NCI-H128 (cell line): ENCODE measurements at regions not wholly inside any gene's neighbourhood (a gene's known extent, or its start where the extent isn't known, plus 50 kb on each side); places are given as distances from the start of the nearest gene placed in this dataset.
"Not testable (repeated sequence)": the region's sequence is repeated elsewhere in the genome, so short reads cannot be mapped to it uniquely, and the experiment has no call there.

Source experiments
- DNase-seq: peaks from one replicate; lab custom pipeline; 2025; ENCODE audit not compliant: unreplicated experiment; lab: John Stamatoyannopoulos, UW

DNA sequence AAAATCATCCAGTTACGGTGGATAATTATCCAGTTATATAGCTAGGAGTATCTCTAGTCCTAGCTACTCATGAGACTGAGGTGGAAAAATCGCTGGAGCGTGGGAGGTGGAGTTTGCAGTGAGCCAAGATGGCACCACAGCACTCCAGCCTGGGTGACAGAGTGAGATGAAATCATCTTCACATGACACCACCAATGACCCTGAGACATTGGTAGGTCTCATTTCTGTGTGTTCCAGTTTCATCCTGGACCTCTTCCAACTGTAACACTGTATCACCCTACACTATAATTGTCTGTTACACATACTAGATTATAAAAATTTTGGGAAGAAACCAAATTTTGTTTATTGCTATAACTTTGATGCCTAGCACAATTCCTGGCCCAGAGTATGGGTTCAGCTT is 446.8 kb downstream of the TMEM135 start:
- no peak for DNase-seq

DNA sequence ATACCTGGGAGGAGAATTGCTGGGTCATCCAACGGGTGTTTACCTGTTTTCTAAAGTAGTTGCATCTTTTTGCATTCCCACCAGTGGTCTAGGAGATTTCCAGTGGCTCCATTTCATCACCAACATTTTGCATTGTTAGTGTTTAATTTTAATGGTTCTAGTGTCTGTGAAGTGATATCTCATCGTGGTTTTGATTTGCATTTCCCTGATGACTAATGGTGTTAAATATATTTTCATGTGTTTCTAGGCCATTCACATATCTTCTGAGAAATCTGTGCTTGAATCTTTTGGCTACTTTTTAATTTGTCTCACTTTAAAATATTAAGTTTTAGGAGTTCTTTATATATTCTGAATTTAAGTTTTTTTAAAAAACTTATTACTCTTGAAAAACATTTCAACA is 439.6 kb downstream of the TMEM135 start:
- no peak for DNase-seq

DNA sequence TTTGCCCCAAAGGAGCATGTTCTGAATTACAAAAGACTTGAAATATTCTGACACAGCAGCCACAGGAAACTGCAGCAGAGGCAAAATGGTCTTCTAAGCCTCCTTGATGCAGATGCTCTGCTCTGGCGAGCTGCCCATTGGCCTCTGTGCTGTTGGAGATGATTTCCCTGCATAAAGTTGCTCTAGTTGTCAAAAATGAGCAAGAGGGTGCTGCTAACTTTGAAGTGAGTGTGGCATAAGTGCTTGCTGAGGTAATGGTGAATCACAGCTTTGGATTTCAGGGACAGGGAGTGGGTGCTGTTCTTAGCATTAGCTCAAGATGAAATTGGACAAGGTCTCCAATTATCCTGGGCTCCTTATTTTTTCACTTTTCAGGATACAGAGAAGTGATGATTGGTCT is 435.4 kb downstream of the TMEM135 start:
- no peak for DNase-seq

DNA sequence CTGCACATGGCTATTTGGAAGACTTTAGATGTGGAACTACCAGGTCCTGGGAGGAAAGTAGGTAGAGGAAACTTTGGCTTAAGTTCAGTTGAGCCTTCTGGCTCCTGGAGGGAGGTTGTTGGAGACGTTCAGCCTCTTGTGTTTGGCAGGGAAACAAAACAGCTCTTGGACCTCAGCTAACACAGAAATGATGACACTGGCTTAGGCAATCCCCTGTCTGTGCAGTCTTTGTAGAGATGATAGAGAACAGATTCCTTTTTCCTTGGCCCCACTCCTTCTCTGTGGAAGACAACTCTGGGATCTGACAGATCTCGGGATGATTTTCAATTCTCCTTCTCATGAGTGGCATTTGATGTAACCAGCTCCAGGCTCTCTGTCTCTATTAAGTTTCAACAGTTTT is 428.5 kb downstream of the TMEM135 start:
- no peak for DNase-seq

DNA sequence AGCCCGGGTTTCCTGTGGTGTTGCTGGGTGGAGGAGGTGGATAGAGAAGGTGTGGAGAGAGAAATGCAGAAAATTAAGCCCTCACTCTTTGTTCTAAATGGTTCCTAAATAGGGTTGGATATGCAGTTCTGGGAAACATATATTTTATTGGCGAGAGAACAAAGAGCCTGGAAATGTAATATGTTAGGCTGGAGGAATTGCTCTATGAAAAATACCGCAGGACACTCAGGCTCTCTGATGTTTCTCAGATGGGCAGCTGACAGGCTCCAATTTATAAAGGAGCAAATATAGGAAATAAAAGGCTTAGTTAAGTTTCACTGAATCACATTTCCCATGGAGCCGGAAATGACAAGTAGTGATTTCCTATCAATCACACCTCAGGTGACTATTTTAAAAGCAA is 428.0 kb downstream of the TMEM135 start:
- no peak for DNase-seq

DNA sequence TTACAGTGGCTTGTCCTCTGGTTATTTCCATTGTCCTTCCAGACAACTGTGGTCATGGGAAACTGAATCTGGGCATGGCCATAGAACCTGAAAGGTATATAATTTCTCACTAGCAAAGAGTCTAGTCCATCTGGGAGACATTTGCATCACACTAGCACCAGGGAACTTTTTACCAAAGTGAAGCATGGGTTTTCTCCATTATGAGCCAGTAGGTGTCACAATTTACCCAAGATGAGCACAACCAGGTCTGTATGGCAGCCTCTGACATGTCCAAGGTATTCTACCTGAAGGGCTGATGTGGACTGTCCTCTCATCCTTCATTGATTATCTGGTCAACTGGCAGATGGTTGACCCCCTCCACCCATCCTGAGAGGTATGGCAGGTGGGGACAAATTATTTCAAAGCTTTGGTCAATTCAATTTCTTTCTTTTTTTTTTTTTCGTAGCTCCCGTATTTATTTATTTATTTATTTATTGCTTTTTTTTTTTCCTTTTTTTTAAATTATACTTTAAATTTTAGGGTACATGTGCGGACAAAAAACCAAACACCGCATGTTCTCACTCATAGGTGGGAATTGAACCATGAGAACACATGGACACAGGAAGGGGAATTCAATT is 425.9 kb downstream of the TMEM135 start:
- no peak for DNase-seq

DNA sequence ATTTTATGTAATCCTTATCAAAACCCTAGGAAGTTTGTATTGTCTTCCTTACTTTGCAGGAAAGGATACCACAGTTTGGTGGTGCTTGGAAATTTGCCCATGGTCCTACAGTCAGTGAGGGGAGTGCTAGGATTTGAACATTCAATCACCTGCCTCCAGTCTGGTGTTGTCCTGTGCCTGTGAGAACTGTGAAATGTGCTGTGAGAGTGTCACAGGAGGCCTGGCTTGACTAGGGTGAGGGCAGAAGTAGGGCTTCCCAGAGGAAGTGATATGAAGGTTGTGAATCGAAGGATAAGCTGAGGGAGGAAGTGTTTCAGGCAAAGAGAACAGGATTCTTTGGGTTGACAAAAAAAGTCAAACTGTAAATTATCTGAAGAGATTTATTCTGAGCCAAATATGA is 424.4 kb downstream of the TMEM135 start:
- DNase-seq = no peak

DNA sequence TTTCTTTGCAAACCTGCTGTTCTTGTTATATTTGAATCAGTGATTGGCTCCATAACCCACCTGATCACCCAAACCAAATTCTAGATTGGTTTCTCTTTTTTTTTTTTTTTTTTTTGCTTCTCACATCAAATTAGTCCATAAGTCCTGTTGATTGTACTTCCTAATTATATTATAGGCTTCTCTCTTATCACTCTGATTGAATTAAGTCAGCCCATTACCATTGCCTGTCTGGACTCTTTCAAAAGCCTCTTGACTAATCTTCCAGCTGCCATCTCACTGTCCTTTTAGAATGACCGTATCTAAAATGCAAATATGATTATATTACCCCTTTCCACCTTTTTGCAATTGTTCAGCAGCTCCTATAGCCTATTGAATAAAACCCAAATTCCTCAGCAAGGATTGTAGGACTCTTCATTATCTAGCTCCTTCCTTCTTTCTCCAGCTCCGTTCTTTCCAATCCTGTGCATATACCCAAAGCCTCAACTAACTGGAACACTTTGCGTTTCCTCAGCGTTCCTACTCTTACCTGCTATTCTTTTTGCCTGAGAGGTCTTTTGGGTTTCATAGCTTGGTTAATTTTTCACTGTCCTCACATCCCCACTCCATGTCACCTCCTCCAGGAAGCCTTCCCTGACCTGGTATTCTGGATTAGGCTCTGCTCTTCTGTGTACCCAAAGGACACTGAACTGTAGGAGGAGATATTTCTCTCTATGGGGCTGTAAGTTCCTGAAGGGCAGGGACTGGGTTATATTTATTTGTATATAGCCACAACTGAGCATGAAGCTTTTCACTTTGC is 423.3 kb downstream of the TMEM135 start:
- no peak for DNase-seq

DNA sequence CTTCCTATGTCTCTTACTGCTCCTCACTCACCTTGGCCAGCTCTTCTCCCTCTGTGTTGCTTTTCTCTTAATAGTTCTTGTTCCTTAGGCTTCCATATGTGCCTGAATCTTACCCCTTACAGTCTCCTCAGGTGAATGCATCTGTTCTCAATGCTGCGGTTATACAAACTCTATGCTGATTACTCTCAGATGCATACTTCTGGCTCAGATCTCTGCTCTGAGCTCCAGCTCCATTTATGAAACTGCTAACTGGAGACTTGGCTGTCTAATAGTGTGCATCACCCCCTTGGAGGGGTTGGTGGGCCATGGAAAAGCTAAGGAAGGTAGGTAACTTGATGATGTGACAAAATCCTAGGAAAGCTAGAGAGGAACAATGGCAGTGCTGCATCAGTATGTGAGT is 422.5 kb downstream of the TMEM135 start:
- DNase-seq = no peak

DNA sequence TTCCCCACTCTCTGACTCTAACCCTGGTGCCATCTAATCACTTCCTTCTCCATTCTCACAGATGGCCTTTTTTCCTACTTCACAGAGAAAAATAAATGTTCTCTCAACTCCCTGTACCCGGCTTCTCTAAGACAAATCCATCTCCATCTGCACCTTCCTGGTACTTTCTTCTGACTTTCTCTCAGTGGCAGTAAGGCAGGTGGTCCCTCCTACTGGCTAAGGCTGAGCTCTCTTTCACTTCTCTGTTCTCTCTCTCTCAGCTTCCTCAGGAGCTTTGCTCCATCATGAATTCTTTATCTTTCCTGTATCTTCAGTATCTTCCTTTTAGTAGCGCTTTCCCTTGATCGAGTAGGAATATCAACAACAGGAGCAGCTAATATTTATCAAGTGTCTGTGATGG is 421.6 kb downstream of the TMEM135 start:
- no peak for DNase-seq

DNA sequence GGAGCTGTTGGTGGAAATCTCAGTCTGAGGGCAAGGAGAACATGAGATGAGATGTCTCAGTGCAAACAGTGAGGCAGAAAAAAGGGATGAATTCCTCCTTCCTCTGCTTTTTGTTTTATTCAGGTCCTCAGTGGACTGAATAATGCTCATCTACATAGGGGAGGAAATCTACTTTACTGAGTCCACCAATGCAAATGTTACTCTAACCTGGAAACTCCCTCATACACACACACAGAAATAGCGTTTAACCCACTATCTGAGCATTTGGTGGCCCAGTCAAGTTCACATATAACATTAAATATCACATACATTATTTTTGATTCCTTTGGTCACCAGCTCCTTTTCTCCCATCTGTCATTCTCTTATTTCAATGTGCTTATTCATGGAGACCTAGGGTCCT is 418.8 kb downstream of the TMEM135 start:
- no peak for DNase-seq

DNA sequence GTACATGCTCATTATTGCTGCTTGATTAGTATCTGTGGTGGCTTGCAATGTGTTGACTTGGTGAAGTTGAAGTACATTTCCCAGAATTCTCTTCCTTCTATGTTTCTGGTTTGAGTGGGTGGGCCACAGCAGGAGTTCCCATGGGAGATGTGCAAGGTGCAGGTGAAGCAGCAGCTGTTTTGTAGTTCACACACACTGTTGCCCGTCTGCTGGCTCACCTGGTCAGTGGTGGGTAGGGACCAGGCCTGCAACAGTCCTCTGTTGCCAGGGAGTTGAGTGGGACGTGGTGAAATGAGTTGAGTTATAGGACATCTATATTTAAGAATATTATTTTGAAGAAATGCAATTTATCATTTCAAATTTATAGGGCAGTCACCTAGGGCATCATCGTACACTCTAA is 417.4 kb downstream of the TMEM135 start:
- no peak for DNase-seq

DNA sequence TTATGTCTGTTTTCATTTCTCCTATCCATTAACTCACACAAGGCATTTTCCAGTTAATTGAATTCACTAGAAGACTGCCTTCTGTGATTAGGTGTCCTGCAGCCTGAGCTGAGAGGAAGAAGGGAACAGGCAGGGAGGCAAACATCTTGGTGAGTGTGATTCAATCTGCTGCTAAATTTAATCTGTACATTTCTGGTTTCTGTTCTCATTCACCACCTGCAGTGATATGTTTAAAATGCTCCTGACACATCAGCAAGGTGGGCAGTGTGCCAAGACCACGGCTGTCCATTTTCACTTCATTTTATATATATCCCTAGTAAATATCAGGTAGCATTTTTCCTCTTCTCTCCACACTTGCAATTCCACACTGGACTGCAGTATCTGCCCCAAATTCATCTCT is 416.5 kb downstream of the TMEM135 start:
- DNase-seq = no peak

DNA sequence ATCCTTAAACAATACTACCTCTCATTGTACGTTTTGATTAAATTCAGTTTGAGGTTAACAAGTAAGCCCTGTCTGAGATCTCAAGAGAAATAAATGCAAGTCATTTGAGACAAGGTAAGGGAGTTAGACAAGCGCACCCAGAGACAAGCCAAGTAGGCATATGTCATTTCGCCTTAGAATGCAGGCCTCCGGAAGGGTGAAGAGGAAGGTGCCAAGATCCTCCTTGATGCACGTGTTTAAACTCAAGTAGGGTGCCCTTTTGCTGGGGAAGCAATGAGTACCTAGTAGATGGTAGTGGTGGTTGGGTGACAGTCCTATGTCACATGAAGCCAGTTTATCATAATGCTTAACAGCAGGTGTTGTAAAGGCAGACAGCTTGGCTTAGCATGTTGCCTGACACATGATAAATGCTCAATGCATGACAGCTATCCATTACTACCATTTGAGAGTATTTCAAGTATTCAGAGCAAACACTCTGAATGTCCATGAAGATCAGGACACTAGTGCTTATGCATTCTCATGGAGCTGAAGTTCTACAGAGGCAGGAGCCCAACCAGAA is 415.9 kb downstream of the TMEM135 start:
- no peak for DNase-seq

DNA sequence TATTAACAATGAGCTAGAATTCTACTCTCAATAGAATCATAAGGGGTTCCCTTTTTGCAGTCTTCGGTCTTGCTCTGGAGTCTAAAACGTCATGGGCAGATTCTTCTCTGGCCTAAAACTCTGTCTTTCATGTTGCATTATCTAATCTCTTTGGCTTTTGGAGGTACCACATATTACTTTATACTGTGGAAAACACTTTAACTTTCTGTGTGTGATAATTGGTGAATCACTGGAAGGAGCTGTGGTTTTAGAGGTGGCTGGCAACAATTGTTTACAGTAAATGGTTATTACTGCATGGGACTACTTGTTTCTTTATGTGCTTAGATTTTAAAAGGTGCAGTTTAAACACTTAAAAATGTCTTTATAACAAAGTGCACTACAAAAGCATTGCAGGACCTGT is 414.3 kb downstream of the TMEM135 start:
- DNase-seq = not testable (repeated sequence)

DNA sequence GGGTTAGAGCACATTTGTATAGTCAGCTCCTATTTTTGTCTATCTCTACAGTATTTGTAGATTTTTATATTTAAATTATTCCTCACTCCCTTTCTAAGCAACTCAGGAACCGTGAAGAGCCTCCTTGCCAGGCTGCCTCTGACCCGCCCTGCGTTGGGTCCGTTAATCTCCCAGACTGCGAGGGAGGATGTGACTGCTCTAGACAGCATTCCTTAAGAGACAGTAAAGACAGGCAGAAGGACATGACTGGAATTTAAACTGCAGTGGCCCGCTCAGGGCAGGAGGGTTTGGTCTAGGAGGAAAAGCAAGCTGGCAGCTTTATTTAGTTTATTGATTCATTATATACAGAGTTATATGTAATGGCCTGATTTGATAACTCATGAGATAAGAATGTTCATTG is 413.7 kb downstream of the TMEM135 start:
- no peak for DNase-seq

DNA sequence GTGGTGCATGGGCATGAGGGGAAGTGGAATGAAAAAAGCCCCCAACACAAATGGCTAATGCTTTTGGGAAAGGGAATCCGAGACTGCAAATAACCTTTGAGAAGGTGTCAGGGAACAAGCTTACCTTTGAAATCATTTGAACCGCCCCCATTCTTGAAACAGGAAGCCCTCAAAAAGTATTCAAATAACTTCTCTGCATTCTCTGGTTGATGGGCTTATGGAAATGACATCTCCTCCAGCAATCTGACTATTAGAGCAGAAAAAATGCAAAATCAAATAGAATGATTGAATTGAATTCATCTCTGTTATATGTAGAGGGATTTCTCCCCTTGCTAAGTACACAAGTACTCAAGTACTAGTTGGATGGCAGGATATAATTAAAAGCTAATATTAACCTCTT is 409.9 kb downstream of the TMEM135 start:
- no peak for DNase-seq

DNA sequence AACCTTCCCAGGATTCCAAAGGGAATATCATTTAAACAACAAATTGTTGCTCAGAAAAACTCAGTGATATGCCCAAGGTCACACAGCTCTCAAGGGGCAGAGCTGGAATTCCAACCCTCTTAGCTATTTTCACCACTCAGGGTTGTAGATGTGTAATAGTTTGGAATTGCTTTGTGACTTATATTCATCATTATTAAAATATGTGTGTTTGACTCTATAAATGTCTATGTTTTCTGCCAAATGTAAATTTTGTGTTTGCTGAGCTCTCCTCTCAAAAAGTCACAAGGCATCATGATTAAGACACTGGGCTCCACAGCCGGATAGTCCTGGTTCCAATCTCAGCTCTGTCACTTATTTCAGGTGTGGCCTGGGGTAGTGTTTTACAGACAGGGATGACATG is 407.3 kb downstream of the TMEM135 start:
- no peak for DNase-seq

DNA sequence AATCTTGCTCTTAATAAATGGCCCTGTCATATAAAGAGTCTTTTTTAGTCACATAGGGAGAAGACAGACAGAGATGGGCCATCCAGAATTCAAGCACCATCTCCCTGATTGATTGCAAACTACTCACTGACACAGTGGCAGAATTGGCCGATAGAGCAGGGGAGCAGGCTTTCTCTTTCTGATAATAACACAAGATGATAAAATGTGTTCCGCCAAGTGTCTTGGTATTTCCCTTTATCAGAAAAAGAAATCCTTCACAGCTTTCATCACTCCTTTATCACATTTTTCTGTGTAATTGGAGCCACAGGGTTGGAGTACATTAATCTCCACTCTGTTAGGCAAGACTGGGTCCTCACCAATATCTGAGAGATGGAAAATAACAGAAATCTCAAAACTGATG is 406.0 kb downstream of the TMEM135 start:
- no peak for DNase-seq

DNA sequence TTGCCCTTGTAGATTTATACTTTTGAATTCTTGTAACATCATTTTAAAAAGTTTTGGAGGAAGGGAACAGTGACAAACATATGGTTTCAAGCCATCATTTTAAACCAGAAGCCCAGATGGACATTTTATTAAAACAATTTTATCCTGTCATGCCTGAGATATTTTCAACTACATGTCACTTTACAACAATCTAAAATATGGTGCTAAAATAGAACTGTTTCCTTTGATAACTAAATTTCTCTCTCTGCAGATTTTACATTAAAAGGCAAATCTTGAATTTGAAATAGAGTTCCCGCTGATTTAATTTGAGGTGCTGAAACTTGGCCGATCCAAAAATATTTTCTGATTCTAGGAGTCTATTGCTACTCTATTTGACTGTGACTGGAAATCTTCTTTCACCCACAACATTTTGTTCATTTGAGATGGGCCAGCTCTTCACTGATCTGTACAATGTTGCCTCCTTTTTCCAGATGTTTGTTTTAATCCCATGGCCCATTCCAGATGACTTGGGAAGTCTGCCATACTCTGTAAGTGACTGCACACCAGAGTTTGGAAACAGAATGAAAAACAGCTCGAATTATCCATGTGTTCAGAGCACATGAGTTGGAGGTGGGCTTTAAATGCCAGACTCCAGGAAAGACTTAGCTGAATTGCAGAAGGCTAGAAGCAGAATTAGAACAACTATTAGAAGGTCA is 402.5 kb downstream of the TMEM135 start:
- no peak for DNase-seq

DNA sequence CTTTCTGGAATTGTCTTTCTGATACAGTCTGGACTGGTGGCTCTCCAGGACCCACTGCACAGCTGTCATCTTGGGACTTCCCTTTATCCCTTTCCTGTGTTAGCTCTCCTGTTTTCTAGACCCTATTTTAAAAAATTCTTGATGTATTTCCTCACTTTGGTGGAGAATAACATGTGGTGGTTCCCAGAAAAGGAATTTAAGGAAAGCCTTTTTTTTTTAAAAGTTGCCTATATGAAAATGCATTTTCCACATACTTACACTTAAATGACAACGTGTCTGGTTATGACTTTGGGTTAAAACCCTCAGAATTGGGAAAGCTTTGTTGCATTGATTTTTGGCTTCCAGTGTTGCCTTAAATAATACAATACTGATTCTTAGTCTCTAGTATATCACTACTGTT is 400.7 kb downstream of the TMEM135 start:
- DNase-seq = no peak

DNA sequence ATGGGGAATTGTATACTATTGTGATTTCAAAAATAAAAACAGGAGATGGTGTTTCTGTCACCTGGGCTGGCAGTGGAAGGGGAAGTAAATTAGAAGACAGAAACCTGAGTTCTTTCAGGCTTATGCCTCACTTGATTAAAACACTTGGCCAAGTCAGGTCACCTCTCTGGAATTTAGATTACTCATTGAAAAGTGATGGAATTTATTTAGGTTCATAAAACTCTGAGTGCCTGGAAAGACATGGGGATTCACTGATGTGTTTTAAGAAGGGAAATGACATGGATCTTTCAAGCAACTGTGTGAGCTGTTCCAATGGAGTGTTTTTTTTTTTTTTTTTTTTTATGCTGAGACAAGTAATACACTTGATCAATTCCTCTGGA is 400.1 kb downstream of the TMEM135 start:
- no peak for DNase-seq
